ENCODE measurements at regions not wholly inside any gene's neighbourhood (a gene's known extent, or its start where the extent isn't known, plus 50 kb on each side); places are given as distances from the start of the nearest gene placed in this dataset.
"Not testable (repeated sequence)": the region's sequence is repeated elsewhere in the genome, so short reads cannot be mapped to it uniquely, and the experiment has no call there.

DNA sequence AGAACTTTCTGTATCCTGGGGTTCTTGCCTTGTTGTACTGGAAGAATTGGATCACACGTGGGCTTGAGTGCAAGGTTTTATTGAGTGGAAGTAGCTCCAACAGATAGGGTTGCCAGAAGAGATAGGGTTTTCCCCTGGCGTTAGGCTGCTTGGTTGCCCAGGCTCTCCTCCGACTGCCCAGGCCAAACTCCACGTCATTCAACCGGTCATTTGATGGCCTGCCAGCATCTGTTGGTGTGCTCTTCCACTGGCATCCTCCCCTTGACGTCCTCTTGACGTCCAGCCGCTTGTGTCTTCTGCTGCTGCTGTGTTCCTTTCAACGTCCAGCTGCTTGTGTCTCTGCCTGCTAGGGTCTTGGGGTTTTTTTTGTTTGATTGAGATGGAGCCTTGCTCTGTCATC lies 111.2 kb upstream of the XIST start:
- no peak for DNase-seq (ENCODE audit: low read depth in 1 of 2, low spot score in 1 of 2)

- no peak for DNase-seq (ENCODE audit: low read depth in 1 of 2, low spot score in 1 of 2)
Measured at GRCh38 chrX:73962948-73963347, 110.4 kb upstream of the XIST start.

GRCh38 chrX:73961867-73962266 lies 109.4 kb upstream of the XIST start:
- not testable (repeated sequence) for DNase-seq (ENCODE audit: low read depth in 1 of 2, low spot score in 1 of 2)

DNA sequence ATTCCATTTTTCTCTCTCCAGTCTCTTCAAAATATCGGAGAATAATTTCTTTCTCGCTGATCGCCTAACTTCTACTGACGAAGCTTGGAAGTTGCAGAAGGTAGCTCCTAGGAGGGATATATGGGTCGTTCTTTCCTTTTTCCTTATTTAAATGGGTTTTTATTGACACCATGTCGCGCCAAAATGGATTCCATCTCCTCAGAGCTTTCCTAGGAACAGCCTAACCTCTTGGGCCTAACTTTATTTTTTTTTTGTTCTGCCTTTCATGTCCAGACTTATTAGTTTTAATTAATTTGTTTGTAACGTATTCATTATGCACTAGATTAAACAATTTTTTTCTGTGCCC lies 92.0 kb upstream of the XIST start:
- no peak for DNase-seq (ENCODE audit: low read depth in 1 of 2, low spot score in 1 of 2)

DNA sequence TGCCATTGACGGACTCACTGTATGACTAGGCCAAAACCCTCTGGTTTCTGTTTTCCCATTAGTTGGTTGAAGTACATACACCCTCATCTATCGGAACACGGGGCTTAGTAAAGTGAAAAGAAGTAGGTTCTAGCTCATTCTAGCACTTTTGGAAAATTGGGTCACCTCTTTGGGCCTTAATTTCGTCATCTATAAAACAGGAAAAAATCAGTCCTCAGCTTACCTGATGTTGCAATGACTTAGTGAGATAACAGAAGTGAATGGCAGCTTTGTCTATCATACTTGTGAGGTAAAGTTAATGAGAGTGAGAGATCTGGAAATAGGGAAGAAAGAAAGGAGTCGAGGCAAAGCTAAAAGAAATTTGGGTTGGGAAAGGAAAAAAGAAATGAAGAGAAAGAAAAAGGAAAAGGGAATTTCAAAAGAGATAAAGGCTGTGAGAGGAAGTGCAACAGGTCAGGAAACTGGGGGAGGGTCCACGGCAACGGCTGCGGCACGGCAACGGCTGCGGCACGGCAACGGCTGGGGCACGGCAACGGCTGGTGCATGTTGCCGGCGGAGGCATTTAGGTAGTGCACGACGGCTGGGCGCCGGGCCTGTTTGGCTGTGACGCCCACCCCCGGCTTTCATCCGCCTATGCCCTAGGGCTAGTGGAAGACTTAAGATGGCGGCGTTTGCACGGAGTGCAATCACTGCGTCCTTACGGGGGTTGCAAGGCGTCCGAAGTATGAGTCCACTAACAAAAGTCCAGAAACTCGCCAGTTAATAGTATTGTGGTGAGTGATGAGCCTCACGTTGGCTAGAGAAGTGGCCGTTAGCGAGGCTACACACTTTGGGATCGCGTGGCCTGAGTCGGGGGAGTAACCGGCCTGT lies 91.4 kb upstream of the XIST start:
- DNase-seq (ENCODE audit: low read depth in 1 of 2, low spot score in 1 of 2): peak; percentile 64 to 68

- DNase-seq (ENCODE audit: low read depth in 1 of 2, low spot score in 1 of 2): no peak
Measured at GRCh38 chrX:73940893-73941470, 88.5 kb upstream of the XIST start.

DNA sequence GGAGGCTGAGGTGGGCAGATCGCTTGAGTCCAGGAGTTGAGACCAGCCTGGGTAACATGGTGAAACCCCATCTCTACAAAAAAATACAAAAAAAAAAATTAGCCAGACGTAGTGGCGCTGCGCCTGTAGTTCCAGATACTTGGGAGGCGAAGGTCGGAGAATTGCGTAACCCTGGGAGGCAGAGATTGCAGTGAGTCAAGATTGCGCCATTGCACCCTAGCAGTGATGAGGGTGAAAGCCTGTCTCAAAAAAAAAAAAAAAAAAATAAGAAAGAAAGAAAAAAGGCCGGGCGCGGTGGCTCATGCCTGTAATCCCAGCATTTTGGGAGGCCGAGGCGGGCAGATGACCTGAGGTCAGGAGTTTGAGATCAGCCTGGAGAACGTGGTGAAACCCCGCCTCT lies 85.3 kb upstream of the XIST start:
- DNase-seq (ENCODE audit: low read depth in 1 of 2, low spot score in 1 of 2): not testable (repeated sequence)

DNA sequence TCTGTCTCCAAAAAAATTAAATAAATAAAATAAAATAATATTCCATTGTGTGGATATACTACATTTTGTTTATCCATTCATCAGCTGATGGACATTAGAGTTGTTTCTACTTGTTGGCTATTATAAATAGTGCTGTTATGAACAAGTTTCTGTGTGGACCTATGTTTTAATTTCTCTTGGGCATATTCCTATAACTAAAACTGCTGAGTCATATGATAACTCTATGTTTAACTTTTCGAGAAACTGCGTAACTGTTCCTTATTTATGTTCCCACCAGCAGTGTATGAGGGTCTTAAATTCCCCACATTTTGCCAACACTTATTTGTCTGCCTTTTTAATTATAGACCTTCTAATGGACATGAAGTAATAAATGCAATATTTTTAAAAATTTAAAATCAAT lies 80.0 kb upstream of the XIST start:
- DNase-seq (ENCODE audit: low read depth in 1 of 2, low spot score in 1 of 2): no peak

GRCh38 chrX:73930300-73930699 lies 77.8 kb upstream of the XIST start:
- no peak for DNase-seq (ENCODE audit: low read depth in 1 of 2, low spot score in 1 of 2)

- DNase-seq (ENCODE audit: low read depth in 1 of 2, low spot score in 1 of 2): no peak
Measured at GRCh38 chrX:73922856-73923455, 70.4 kb upstream of the XIST start.

DNA sequence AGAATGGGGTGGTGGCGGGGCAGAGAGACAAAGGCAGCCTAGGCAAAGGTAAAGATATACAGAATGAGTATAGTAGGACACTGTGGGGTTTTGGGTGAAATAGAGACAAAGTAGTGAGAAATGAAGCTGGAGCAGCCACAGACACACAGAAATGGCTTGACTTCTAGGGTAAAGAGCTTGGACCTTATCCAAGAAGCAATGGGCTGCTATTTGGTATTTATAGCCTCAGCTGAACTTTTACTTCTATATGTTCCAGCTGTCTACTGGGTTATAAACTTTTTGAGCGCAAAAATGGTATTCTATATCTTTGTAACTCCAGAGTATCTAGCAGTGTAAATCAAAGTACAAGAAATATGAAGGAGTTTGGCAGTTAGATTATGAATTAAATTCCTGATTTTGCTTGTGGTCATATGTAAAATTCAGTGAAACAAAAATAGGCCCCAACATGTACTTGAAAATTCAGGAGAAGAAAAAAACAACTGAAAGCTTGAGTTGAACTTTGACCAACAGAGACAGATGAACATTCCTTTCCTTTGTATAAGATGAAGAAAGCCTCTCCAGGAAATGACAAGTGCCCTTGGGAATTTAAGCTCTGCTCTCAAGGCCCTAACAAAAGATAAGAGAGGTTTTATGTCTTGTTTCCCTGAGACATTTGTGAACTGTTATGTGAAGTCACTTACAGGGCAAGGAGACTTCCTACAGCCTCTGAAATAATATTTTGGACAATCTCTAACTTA lies 64.6 kb upstream of the XIST start:
- DNase-seq (ENCODE audit: low read depth in 1 of 2, low spot score in 1 of 2): no peak

DNA sequence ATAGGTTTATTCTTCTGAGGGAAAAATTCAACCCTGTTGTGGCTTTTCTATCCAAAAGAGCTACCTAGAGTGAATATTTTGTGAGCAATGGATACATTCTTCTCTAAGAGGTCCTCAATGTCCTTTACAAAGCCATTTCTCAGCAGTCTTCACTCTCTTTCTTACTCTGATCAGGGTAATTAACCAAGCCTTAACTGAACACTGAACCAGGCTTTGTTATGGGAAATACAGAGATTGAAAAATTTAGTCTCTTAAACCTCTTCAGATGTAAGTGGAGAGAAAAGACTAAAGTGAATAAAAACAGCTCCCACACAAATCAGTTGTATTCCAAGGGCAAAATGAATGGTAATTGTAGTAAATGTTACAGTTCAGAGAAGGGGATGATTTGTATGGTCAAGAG lies 64.0 kb upstream of the XIST start:
- no peak for DNase-seq (ENCODE audit: low read depth in 1 of 2, low spot score in 1 of 2)

DNA sequence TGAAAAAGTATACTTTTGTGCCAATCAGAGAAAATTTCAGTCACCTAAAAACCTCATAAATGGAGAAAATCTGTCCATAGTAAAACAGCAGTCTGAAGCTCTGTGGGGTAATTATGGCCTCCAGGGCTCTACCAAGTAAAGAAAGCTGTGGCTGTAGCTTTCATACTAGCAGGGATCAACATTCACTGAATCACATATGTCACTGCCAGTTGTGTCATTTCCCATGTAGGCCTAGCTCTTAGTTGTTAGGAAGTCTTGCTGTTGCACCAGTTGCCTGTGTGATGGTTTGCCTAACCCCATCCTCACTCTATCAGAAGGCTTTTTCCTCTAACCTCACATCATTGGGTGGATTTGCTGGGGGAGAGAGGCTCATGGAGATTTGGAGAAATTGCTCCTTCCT lies 62.3 kb upstream of the XIST start:
- not testable (repeated sequence) for DNase-seq (ENCODE audit: low read depth in 1 of 2, low spot score in 1 of 2)

DNA sequence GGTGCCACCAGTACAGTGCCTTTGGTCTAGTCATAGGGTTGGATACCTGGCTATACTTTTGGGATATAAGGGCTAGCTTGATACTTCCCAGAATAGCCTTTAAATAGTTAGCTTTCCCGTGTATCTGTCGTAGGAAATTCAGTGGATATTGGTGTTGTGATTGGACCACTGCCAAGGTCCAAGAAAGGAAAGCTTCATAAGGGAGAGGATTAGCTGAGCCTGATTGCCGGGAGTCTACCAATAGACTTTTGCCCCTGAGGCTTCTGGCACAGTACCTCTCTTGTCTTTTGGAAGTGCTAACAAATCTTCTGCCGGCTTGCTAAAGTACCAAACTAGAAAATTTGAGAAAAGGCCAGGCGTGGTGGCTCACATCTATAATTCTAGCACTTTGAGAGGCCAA lies 61.1 kb upstream of the XIST start:
- no peak for DNase-seq (ENCODE audit: low read depth in 1 of 2, low spot score in 1 of 2)

GRCh38 chrX:73911946-73912345 lies 59.4 kb upstream of the XIST start:
- not testable (repeated sequence) for DNase-seq (ENCODE audit: low read depth in 1 of 2, low spot score in 1 of 2)

DNA sequence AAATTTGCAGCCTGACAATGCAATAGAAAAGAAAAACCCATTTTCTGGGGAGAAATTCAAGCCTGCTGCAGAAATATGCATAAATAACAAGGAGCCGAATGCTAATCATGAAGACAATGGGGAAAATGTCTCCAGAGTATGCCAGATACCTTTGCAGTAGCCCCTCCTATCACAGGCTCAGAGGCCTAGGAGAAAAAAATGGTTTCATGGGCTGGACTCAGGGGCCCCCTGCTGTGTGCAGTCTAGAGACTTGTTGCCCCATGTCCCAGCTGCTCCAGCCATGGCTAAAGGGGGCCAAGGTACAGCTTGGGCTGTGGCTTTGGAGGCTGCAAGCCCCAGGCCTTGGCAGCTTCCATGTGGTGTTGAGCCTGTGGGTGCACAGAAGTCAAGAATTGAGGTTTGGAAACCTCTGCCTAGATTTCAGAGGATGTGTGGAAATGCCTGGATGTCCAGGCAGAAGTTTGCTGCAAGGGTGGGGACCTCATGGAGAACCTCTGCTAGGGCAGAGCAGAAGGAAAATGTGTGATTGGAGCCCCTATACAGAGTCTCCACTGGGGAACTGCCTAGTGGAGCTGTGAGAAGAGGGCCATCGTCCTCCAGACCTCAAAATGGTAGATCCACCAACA lies 53.3 kb upstream of the XIST start:
- DNase-seq (ENCODE audit: low read depth in 1 of 2, low spot score in 1 of 2): not testable (repeated sequence)

GRCh38 chrX:73903941-73904340 lies 51.4 kb upstream of the XIST start:
- no peak for DNase-seq (ENCODE audit: low read depth in 1 of 2, low spot score in 1 of 2)

All from activated CD4-positive, alpha-beta T cell treated with anti-CD3 and anti-CD28 coated beads, Interleukin-2, amount 50 U/mL, for 24 hours (primary cell).